Naive thymus-derived CD8-positive, alpha-beta T cell (primary cell): ENCODE measurements at regions not wholly inside any gene's neighbourhood (a gene's known extent, or its start where the extent isn't known, plus 50 kb on each side); places are given as distances from the start of the nearest gene placed in this dataset.

Source experiments
- ATAC-seq, 2 donors: fragments of 150-1000 bp; cut with Tn5 transposase in 1 of 2; sonication (Bioruptor Pico), chemical (Tn5 transposase) in 1 of 2; 1 replicate in 1 of 2; 2 replicates in 1 of 2; pipeline ENCODE4 v1.10.0; 2021; ENCODE audit warnings: mild to moderate bottlenecking in 2 of 2, moderate library complexity in 2 of 2
- POLR2A ChIA-PET: fragments of 350-600 bp; sonication (Branson Sonifier 250); formaldehyde crosslinking; loops from one replicate; lab custom pipeline; 2021; ENCODE audit warnings: antibody characterized with exemption; lab: Charles Lee
- DNase-seq, 10 donors: peaks; one replicate each; pipeline versions ENCODE4 v3.0.0 to v3.0.0-alpha.2; 2020 to 2022
- H3K27ac Mint-ChIP-seq, 10 donors: one replicate each; pipeline ENCODE4 v1.8.0; 2020 to 2022; ENCODE audit warnings: mild to moderate bottlenecking in 10 of 10, mixed read lengths in 10 of 10, moderate library complexity in 4 of 10, inconsistent platforms in 1 of 10
- H3K27me3 Mint-ChIP-seq, 5 donors: one replicate each; pipeline ENCODE4 v1.8.0; 2021 to 2022; ENCODE audit warnings: mixed read lengths in 5 of 5
- H3K36me3 Mint-ChIP-seq, 3 donors: one replicate each; pipeline ENCODE4 v1.8.0; 2020 to 2022; ENCODE audit warnings: mixed read lengths in 3 of 3, mild to moderate bottlenecking in 2 of 3, inconsistent platforms in 1 of 3
- H3K4me1 Mint-ChIP-seq, 4 donors: one replicate each; pipeline ENCODE4 v1.8.0; 2021 to 2022; ENCODE audit warnings: mixed read lengths in 4 of 4
- H3K4me3 Mint-ChIP-seq, 10 donors: one replicate each; pipeline ENCODE4 v1.8.0; 2020 to 2022; ENCODE audit warnings: mild to moderate bottlenecking in 10 of 10, mixed read lengths in 10 of 10, moderate library complexity in 6 of 10, inconsistent platforms in 1 of 10
- H3K9me3 Mint-ChIP-seq, 9 donors: one replicate each; pipeline ENCODE4 v1.8.0; 2020 to 2022; ENCODE audit warnings: mixed read lengths in 9 of 9, mild to moderate bottlenecking in 3 of 9, inconsistent platforms in 1 of 9, moderate library complexity in 1 of 9

DNA sequence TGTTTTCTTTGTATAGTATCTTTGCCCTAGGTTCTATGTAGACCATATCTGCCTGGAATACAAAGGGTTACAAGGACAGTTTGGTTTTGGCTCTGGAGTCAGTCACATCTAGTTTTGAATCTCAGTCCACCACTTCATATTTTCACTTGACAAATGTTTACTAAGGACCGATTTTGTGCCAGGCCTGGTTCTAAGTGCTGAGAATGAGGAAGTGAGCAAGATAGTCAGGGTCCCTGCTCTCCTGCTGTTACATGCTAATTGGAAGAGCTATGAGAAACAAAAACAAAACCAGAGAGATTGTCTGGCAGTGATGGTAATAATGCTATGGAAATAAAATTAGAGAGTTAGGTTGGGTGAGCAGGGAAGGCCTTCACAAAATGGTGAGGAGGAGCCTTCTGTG is 66.1 kb upstream of the ARHGAP20 start:
- H3K4me3 Mint-ChIP-seq = no peak overlapping the region
- no peak for DNase-seq
- no peak for ATAC-seq
- peaks cover 0 to 6% (median 0%) of the 10 kb centered on the region in 3 donors for H3K36me3 Mint-ChIP-seq
- POLR2A ChIA-PET = no interaction called here
- no peak overlapping the region for H3K27ac Mint-ChIP-seq
- peaks cover 0 to 11% (median 4%) of the 10 kb centered on the region in 9 donors for H3K9me3 Mint-ChIP-seq
- H3K27me3 Mint-ChIP-seq = peaks cover 0 to 6% (median 0%) of the 10 kb centered on the region in 5 donors
- H3K4me1 Mint-ChIP-seq = peaks cover 0 to 10% (median 0%) of the 10 kb centered on the region in 4 donors

DNA sequence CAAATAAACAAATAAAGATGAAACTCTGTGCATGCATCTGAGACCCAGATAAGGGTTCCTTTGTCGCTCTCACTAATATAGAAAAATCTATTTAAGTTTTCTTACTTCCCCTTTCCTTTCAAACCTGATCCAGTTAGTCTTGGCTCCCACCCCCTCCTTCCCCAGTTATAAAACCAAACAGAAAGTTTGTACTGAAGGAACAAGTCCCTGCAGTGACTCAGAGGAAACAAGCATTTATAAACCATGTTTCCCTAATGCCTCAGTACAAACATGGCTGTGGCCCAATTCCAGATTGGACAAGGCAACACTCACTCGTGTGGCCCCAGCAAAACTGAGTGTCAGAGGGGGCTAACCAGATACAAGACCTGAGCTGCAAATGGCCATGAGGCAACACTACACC is 65.5 kb upstream of the ARHGAP20 start:
- ATAC-seq = no peak
- H3K4me1 Mint-ChIP-seq = peaks cover 0 to 10% (median 0%) of the 10 kb centered on the region in 4 donors
- no peak for DNase-seq
- no peak overlapping the region for H3K27ac Mint-ChIP-seq
- H3K27me3 Mint-ChIP-seq = peaks cover 0 to 6% (median 2%) of the 10 kb centered on the region in 5 donors
- POLR2A ChIA-PET = no interaction called here
- H3K4me3 Mint-ChIP-seq = no peak overlapping the region
- H3K36me3 Mint-ChIP-seq = peaks cover 0 to 6% (median 0%) of the 10 kb centered on the region in 3 donors
- peaks cover 0 to 11% (median 4%) of the 10 kb centered on the region in 9 donors for H3K9me3 Mint-ChIP-seq

DNA sequence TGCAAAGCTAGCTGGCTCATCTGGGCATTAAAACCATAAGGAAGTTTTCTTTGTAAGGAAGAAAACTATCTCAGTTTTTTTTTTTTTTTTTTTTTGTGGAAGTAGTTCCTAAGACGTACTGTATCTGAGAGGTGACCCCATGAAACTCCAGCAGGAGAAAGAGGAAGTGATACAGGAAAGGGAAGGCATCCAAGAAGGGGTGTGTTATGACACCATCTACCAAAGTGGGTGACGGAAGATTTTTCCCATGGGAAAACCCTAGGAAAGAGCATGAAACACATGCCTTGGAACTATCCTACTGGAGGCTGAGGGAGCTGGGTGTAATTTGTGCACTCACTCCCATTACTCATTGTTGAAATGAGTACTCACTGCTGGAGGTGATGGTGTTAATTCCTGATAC is 63.8 kb upstream of the ARHGAP20 start:
- no peak for DNase-seq
- POLR2A ChIA-PET = no interaction called here
- peak overlapping the region in 1 of 10 donors; percentile 54 for H3K27ac Mint-ChIP-seq
- H3K36me3 Mint-ChIP-seq = peaks cover 0 to 6% (median 0%) of the 10 kb centered on the region in 3 donors
- peaks cover 0 to 10% (median 0%) of the 10 kb centered on the region in 4 donors for H3K4me1 Mint-ChIP-seq
- peaks cover 0 to 6% (median 2%) of the 10 kb centered on the region in 5 donors for H3K27me3 Mint-ChIP-seq
- no peak overlapping the region for H3K4me3 Mint-ChIP-seq
- no peak for ATAC-seq
- H3K9me3 Mint-ChIP-seq = peaks cover 0 to 17% (median 4%) of the 10 kb centered on the region in 9 donors

DNA sequence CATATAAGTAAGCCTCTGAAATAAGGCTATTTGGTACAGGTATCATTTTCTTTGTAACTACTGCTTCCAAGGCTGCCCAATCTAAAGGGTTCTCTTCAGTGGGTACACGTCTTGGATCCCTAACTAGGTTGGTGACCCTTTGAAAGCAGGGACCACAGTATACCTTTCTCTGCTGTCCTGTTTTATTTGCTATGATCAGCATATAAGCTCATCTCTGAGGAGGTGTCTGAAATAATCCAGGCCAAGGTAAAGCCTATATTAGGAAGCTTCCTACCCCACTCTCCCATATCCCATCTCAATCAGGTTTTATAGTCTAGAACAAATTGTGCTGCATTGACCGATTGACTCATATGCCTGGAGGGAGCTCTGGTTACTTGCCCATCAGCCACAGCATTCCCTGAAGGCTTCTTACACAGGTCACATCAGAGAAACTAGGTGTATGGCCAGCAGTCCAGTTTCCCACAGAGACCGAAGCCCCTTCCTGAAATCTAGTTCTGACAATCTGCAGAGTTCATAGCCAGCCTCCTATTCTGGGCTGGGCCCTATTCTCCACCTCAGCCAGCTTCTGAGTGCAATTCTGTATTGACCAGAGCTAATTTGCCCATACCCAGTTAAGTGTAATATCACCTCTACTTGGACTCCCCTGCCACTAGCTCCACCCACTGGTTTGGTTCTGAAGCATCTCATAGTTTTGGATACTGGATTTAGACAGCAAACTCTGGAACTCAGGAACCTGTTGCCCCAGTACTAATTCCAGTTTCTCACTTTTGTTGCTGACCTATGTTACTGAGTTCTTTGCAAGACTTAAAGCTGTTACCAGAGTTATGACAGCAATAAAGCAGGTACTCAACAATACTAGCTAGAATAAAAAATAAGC is 62.1 kb upstream of the ARHGAP20 start:
- no peak for ATAC-seq

DNA sequence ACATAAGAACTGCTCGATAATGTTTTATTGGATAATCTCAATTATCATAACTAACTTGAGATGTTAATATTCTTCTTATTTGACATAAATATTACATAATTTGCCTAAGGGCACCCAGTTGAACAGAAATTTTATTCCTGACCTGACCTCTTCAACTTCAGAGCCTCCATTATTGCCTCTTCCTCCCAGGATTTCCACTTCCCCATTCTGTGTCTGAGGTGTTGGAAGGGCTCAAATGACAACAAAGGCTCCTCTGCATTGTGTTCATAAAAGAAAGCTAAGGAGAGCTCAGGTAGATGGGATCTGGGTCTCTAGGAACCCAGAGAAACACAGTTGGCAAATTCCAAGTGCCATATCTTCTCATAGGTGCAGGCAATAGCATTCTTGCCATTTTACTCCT is 61.2 kb upstream of the ARHGAP20 start:
- Mint-ChIP-seq H3K4me3 (no peak overlapping the region), H3K27ac (no peak overlapping the region), H3K36me3 (peaks cover 0 to 2% (median 0%) of the 10 kb centered on the region in 3 donors), H3K9me3 (peaks cover 0 to 9% (median under 1%) of the 10 kb centered on the region in 9 donors), H3K27me3 (peaks cover 0 to 6% (median 4%) of the 10 kb centered on the region in 5 donors), H3K4me1 (peaks cover 0 to 7% (median 0%) of the 10 kb centered on the region in 4 donors)
- POLR2A ChIA-PET = no interaction called here
- ATAC-seq = no peak
- DNase-seq = no peak

More for the DNA sequence above, 62.1 kb upstream of the ARHGAP20 start:
- peaks cover 0 to 6% (median 0%) of the 10 kb centered on the region in 3 donors for H3K36me3 Mint-ChIP-seq
- peaks cover 0 to 10% (median 0%) of the 10 kb centered on the region in 4 donors for H3K4me1 Mint-ChIP-seq
- POLR2A ChIA-PET = no interaction called here
- H3K4me3 Mint-ChIP-seq = no peak overlapping the region
- peaks cover 0 to 6% (median 4%) of the 10 kb centered on the region in 5 donors for H3K27me3 Mint-ChIP-seq
- no peak for DNase-seq
- H3K27ac Mint-ChIP-seq = no peak overlapping the region
- H3K9me3 Mint-ChIP-seq = peaks cover 0 to 17% (median 2%) of the 10 kb centered on the region in 9 donors

DNA sequence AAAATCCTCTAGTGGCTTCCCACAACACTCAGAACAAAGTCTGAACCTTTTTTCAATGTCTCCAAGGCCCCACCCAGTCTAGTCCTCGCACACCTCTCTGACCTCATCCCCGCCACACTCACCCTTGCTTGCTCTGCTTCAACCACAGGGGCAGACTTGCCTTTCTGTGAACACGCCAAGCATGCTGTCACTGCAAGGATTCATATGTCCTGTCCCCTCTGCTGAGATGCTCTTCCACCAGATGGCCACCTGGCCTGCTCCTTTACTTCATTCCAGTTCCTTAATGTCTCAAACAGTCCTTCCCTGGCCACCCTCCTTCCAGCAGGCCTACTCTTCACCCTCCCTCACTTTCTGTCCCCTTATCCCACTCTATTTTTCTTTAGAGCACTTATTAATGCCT is 60.6 kb upstream of the ARHGAP20 start:
- DNase-seq (no peak), ATAC-seq (no peak)
- H3K27ac Mint-ChIP-seq = no peak overlapping the region
- POLR2A ChIA-PET = no interaction called here
- H3K4me1 Mint-ChIP-seq = peaks cover 0 to 3% (median 0%) of the 10 kb centered on the region in 4 donors
- peaks cover 0 to 9% (median 4%) of the 10 kb centered on the region in 5 donors for H3K27me3 Mint-ChIP-seq
- peaks cover 0 to 10% (median 0%) of the 10 kb centered on the region in 9 donors for H3K9me3 Mint-ChIP-seq
- no peaks in the 10 kb centered on the region for H3K36me3 Mint-ChIP-seq
- no peak overlapping the region for H3K4me3 Mint-ChIP-seq

DNA sequence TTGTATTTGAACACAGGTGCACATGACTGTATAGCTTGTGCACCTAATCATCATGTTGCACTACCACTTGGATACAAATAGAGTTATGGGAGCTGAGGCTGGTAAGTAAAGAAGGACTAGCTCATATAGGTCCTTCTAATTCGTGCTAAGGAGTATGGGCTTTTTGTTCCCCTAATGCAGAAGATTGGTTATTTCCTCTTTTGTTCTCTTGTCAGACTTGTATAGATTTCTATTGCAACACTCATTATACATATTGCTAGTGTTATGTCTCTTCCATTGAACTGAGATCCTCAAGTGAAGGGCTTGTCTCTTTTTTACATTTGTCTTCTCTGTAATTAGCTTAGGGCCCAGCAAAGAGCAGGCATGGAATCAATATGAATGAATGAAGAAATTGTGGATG is 54.1 kb upstream of the ARHGAP20 start:
- ATAC-seq = no peak
- POLR2A ChIA-PET = no interaction called here
- H3K27ac Mint-ChIP-seq = no peak overlapping the region
- H3K36me3 Mint-ChIP-seq = no peaks in the 10 kb centered on the region
- no peaks in the 10 kb centered on the region for H3K4me1 Mint-ChIP-seq
- peaks cover 4 to 14% (median 10%) of the 10 kb centered on the region in 5 donors for H3K27me3 Mint-ChIP-seq
- H3K4me3 Mint-ChIP-seq = no peak overlapping the region
- DNase-seq = no peak
- H3K9me3 Mint-ChIP-seq = peaks cover 0 to 3% (median 0%) of the 10 kb centered on the region in 9 donors

DNA sequence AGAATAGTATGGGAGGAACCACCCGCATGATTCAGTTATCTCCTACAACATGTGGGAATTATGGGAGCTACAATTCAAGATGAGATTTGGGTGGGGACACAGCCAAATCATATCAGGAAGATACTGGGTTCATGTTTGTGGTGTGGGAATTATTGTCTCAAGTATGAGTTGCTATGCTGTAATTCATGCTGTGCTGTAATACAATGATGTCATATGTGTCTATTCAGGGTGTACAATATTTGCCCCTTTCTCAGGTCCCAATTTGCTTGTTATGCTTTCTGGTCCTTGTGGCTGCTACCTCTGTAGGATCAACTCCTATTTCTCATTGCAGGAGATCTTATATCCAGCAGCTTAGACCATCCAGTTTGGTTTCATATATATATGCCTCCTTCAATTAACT is 52.2 kb upstream of the ARHGAP20 start:
- H3K27ac Mint-ChIP-seq = no peak overlapping the region
- DNase-seq = no peak
- peaks cover 4 to 14% (median 10%) of the 10 kb centered on the region in 5 donors for H3K27me3 Mint-ChIP-seq
- peaks cover 0 to 3% (median 0%) of the 10 kb centered on the region in 9 donors for H3K9me3 Mint-ChIP-seq
- POLR2A ChIA-PET = no interaction called here
- no peaks in the 10 kb centered on the region for H3K4me1 Mint-ChIP-seq
- ATAC-seq = no peak
- no peak overlapping the region for H3K4me3 Mint-ChIP-seq
- H3K36me3 Mint-ChIP-seq = no peaks in the 10 kb centered on the region

DNA sequence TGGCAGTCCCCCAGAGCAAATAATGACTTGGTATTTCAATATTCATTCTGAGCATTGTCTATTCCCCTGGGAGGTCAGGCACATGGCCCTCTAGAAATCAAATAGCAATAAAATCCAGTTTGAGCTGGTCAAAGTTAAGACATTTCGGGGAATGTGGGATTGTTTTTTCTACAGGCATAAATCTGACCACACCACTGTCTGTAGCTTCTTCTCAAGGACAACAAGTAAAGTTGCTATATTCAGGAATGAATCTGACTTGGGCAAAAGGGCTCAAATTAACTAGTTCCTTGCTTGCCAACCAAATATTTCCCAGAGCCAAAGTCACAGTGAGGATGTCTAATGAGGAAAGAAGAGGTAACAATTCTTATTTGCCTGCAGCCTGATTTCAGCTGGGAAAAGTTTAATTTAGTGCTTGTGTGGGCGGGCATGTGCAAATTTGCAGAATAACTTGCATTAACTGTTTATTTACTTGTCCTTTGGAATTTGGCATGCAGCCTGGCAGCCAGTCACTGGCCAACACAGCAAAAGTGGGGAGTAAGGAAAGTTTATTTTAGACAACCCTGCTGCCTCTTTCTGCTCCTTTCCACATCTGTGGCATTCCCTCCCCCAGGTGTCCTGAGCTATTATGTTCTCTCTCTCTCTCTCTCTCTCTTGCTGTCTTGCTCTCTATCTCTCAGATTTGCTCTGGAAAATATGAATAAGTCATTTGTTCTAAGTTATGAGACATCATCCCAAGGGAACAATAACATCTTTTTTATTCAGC is 51.2 kb upstream of the ARHGAP20 start:
- Mint-ChIP-seq H3K27ac (no peak overlapping the region), H3K4me1 (no peaks in the 10 kb centered on the region), H3K27me3 (peaks cover 6 to 14% (median 10%) of the 10 kb centered on the region in 5 donors), H3K4me3 (no peak overlapping the region), H3K36me3 (no peaks in the 10 kb centered on the region), H3K9me3 (peaks cover 0 to 3% (median 0%) of the 10 kb centered on the region in 9 donors)
- POLR2A ChIA-PET = no interaction called here
- no peak for ATAC-seq
- DNase-seq = no peak

DNA sequence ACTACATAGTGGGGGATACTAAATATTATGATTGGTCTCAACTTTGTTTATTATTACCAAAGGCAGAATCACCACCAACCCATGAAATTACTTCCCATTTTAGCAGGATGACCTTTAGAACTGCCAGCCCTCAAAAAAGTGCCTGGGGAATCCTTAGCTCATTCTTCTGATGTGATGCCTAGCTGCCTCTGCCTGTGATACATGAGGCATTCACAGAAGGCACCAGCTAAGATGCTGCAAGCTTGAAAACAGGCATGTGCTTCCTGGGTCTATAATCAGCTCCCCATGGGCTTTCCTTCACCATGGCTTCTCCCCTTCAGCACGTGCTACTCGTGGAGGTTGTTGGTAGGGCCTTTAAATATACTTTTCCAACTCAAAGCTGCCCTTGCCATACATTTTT is 50.4 kb upstream of the ARHGAP20 start:
- Mint-ChIP-seq H3K4me3 (no peak overlapping the region), H3K9me3 (no peaks in the 10 kb centered on the region), H3K27ac (no peak overlapping the region), H3K36me3 (no peaks in the 10 kb centered on the region), H3K27me3 (peaks cover 4 to 16% (median 7%) of the 10 kb centered on the region in 5 donors), H3K4me1 (no peaks in the 10 kb centered on the region)
- POLR2A ChIA-PET = no interaction called here
- DNase-seq = no peak
- ATAC-seq = no peak
